Psoas muscle (tissue), 7 donors: ENCODE measurements at regions not wholly inside any gene's neighbourhood (a gene's known extent, or its start where the extent isn't known, plus 50 kb on each side); places are given as distances from the start of the nearest gene placed in this dataset.

Experiments
- ATAC-seq, 4 donors: fragments of 200-7000 bp; cut with Tn5 transposase; one replicate each; pipeline ENCODE4 v1.9.1; 2020; ENCODE audit warnings: moderate library complexity in 3 of 4, mild to moderate bottlenecking in 2 of 4
- DNase-seq, 2 donors: peaks; one replicate each; pipeline ENCODE4 v3.0.0-alpha.2; 2020
- H3K27ac ChIP-seq: fragments of 200-600 bp; one replicate; pipeline ENCODE4 v1.8.0; 2022
- H3K27me3 ChIP-seq, 3 donors: fragments of 200-600 bp in 1 of 3; one replicate each; pipeline versions ENCODE4 v1.6.1 to v1.8.0; 2013 to 2022; ENCODE audit warnings: low read length in 2 of 3, mild to moderate bottlenecking in 2 of 3, moderate library complexity in 1 of 3; ENCODE audit not compliant: insufficient read depth in 3 of 3
- H3K36me3 ChIP-seq, 2 donors: fragments of 200-600 bp in 1 of 2; one replicate each; pipeline versions ENCODE4 v1.6.1 to v1.8.0; 2013 to 2022; ENCODE audit warnings: low read depth in 1 of 2, mild to moderate bottlenecking in 1 of 2, moderate library complexity in 1 of 2; ENCODE audit not compliant: insufficient read depth in 1 of 2
- H3K4me1 ChIP-seq: fragments of 200-600 bp; one replicate; pipeline ENCODE4 v1.8.0; 2022
- H3K4me3 ChIP-seq: fragments of 200-600 bp; one replicate; pipeline ENCODE4 v1.8.0; 2022; ENCODE audit warnings: mild to moderate bottlenecking
- H3K9me3 ChIP-seq: fragments of 200-600 bp; one replicate; pipeline ENCODE4 v1.8.0; 2022
- WGBS, 3 donors: extraction: QIAGEN DNeasy Blood & Tissue Kit; methylation state at CpG; one replicate each; pipeline versions ENCODE4 v1.1.6 to v1.1.7; 2013; 5-methylcytosine and 5-hydroxymethylcytosine counted together
- intact Hi-C, 2 donors: fragments of 100-400 bp; cut with DNase I; formaldehyde crosslinking; loops; one replicate each; pipeline versions ENCODE4 v1.11.0 to v1.14.2; 2022
- TF ChIP-seq, protein P1 (sequence below): fragments of 200-600 bp; IDR thresholded peaks from one replicate; pipeline ENCODE4 v1.8.0; 2022; ENCODE audit warnings: antibody characterized with exemption
- donor health status: healthy with polysubstance abuse.
- donor health status: DM: no; HTN: no; CAD: no; lungs with moderate emphysema.
- donor health status: Bipolar disorder and iron deficiency.
- donor health status: healthy.
- donor health status: DM: yes; HTN: yes; CAD: no.
- donor health status: DM: no; HTN: no; CAD: no.
- donor health status: DM: yes; HTN: yes; CAD: no.

- 79 to 87% (median 79%) methylated on average over 6 of the region's 6 CpGs for WGBS, 3 donors
- Histone ChIP-seq H3K27ac (no peak overlapping the region), H3K4me3 (no peak overlapping the region), H3K27me3 (no peaks in the 10 kb centered on the region), H3K36me3 (no peaks in the 10 kb centered on the region), H3K4me1 (no peaks in the 10 kb centered on the region), H3K9me3 (no peaks in the 10 kb centered on the region)
- intact Hi-C loops, result no loop called here
- ATAC-seq (no peak), DNase-seq (no peak)
- TF ChIP-seq, protein P1, sequence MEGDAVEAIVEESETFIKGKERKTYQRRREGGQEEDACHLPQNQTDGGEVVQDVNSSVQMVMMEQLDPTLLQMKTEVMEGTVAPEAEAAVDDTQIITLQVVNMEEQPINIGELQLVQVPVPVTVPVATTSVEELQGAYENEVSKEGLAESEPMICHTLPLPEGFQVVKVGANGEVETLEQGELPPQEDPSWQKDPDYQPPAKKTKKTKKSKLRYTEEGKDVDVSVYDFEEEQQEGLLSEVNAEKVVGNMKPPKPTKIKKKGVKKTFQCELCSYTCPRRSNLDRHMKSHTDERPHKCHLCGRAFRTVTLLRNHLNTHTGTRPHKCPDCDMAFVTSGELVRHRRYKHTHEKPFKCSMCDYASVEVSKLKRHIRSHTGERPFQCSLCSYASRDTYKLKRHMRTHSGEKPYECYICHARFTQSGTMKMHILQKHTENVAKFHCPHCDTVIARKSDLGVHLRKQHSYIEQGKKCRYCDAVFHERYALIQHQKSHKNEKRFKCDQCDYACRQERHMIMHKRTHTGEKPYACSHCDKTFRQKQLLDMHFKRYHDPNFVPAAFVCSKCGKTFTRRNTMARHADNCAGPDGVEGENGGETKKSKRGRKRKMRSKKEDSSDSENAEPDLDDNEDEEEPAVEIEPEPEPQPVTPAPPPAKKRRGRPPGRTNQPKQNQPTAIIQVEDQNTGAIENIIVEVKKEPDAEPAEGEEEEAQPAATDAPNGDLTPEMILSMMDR, result no peak
These were observed 1251.0 kb downstream of the PCDH18 start for GRCh38 chr4:136281307-136281706.

- Histone ChIP-seq H3K36me3 (no peaks in the 10 kb centered on the region), H3K9me3 (no peaks in the 10 kb centered on the region), H3K27ac (no peak overlapping the region), H3K4me3 (no peak overlapping the region), H3K27me3 (no peaks in the 10 kb centered on the region), H3K4me1 (no peaks in the 10 kb centered on the region)
- intact Hi-C loops, result no loop called here
- TF ChIP-seq, protein P1, result no peak
- ATAC-seq (no peak), DNase-seq (no peak)
- 42 to 47% (median 45%) methylated on average over 2 of the region's 2 CpGs for WGBS, 3 donors
These were observed 1254.6 kb downstream of the PCDH18 start for GRCh38 chr4:136277741-136278140.

GRCh38 chr4:136246876-136247275 lies 1285.4 kb downstream of the PCDH18 start:
- H3K4me3 ChIP-seq, result no peak overlapping the region
- DNase-seq (no peak), ATAC-seq (no peak)
- no peak overlapping the region for H3K27ac ChIP-seq
- TF ChIP-seq, protein P1, result no peak
- H3K9me3 ChIP-seq, result no peaks in the 10 kb centered on the region
- 20 to 27% (median 25%) methylated on average over 2 of the region's 2 CpGs for WGBS, 3 donors
- H3K4me1 ChIP-seq, result no peaks in the 10 kb centered on the region
- no peaks in the 10 kb centered on the region for H3K36me3 ChIP-seq
- intact Hi-C loops, result no loop called here
- no peaks in the 10 kb centered on the region for H3K27me3 ChIP-seq

GRCh38 chr4:136241221-136241986 lies 1290.9 kb downstream of the PCDH18 start:
- intact Hi-C loops, result no loop called here
- DNase-seq, result no peak
- no peaks in the 10 kb centered on the region for H3K4me1 ChIP-seq
- no peak for ATAC-seq
- WGBS, 3 donors, result 85 to 92% (median 87%) methylated on average over 7 of the region's 7 CpGs
- TF ChIP-seq, protein P1, result no peak
- no peaks in the 10 kb centered on the region for H3K27me3 ChIP-seq
- H3K36me3 ChIP-seq, result no peaks in the 10 kb centered on the region
- H3K4me3 ChIP-seq, result no peak overlapping the region
- no peaks in the 10 kb centered on the region for H3K9me3 ChIP-seq
- H3K27ac ChIP-seq, result no peak overlapping the region

GRCh38 chr4:136227315-136227714 lies 1305.0 kb downstream of the PCDH18 start:
- Histone ChIP-seq H3K36me3 (no peaks in the 10 kb centered on the region), H3K27me3 (no peaks in the 10 kb centered on the region), H3K4me1 (no peaks in the 10 kb centered on the region), H3K9me3 (no peaks in the 10 kb centered on the region), H3K4me3 (no peak overlapping the region), H3K27ac (no peak overlapping the region)
- intact Hi-C loops, result no loop called here
- TF ChIP-seq, protein P1, result no peak
- DNase-seq, result no peak
- ATAC-seq, result no peak
